Lower lobe of right lung (tissue), 2 donors: ENCODE measurements at regions not wholly inside any gene's neighbourhood (a gene's known extent, or its start where the extent isn't known, plus 50 kb on each side); places are given as distances from the start of the nearest gene placed in this dataset.

Experiments
- ATAC-seq, 2 donors: fragments of 200-7000 bp; cut with Tn5 transposase; one replicate each; pipeline ENCODE4 v1.9.1; 2020 to 2022; ENCODE audit warnings: mild to moderate bottlenecking in 2 of 2, moderate library complexity in 2 of 2
- DNase-seq: peaks from one replicate; pipeline ENCODE4 v3.0.0-alpha.2; 2020
- H3K27ac ChIP-seq: fragments of 200-600 bp; one replicate; pipeline ENCODE4 v1.8.0; 2022
- H3K27me3 ChIP-seq: fragments of 200-600 bp; one replicate; pipeline ENCODE4 v1.8.0; 2022; ENCODE audit warnings: low read depth
- H3K36me3 ChIP-seq: fragments of 200-600 bp; one replicate; pipeline ENCODE4 v1.8.0; 2022; ENCODE audit warnings: mild to moderate bottlenecking
- H3K4me1 ChIP-seq: fragments of 200-600 bp; one replicate; pipeline ENCODE4 v1.8.0; 2022
- H3K4me3 ChIP-seq: fragments of 200-600 bp; one replicate; pipeline ENCODE4 v1.8.0; 2022; ENCODE audit warnings: mild to moderate bottlenecking
- H3K9me3 ChIP-seq: fragments of 200-600 bp; one replicate; pipeline ENCODE4 v1.8.0; 2022
- CTCF ChIP-seq: fragments of 200-600 bp; IDR thresholded peaks from one replicate; pipeline ENCODE4 v1.8.0; 2022; ENCODE audit warnings: antibody characterized with exemption, mild to moderate bottlenecking
- intact Hi-C: fragments of 100-400 bp; cut with DNase I; formaldehyde crosslinking; loops from one replicate; pipeline ENCODE4 v1.11.0; 2022
- donor health status: DM: no; HTN: yes; CAD: no; lungs with severe emphysema.

- H3K27me3 ChIP-seq, result no peaks in the 10 kb centered on the region
- H3K4me3 ChIP-seq, result no peak overlapping the region
- peaks cover 20% of the 10 kb centered on the region for H3K9me3 ChIP-seq
- H3K4me1 ChIP-seq, result no peaks in the 10 kb centered on the region
- DNase-seq (no peak), ATAC-seq (no peak)
- intact Hi-C loops, result no loop called here
- H3K36me3 ChIP-seq, result no peaks in the 10 kb centered on the region
- no peak for TF ChIP-seq CTCF
- H3K27ac ChIP-seq, result no peak overlapping the region
Measured at GRCh38 chr10:104574427-104574826, 66.7 kb upstream of the SORCS3 start.

DNA sequence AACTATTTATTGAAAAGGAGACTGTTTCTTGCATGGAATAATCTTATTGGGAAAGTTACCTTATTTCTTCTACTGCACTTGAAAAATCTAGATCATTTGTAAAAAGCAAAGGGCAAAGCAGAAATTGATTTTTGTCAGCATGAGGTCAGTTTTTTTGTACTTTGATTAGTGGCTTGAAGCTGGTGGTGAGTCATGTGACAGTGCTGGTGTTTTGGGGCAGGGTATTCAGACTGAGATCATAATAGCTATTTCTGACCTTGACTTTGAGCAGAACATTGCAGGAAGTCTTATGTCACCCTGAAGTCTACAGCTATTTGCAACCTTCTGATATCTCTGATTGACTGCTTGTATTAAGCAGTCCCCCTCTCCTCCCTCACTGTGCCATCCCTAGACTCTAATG, 66.3 kb upstream of the SORCS3 start:
- ATAC-seq, result no peak
- intact Hi-C loops, result no loop called here

GRCh38 chr10:104576611-104577010, 64.5 kb upstream of the SORCS3 start:
- ATAC-seq (no peak), DNase-seq (no peak)
- intact Hi-C loops, result no loop called here
- Histone ChIP-seq H3K36me3 (no peaks in the 10 kb centered on the region), H3K27ac (no peak overlapping the region), H3K27me3 (peaks cover 3% of the 10 kb centered on the region), H3K4me3 (no peak overlapping the region), H3K4me1 (no peaks in the 10 kb centered on the region), H3K9me3 (no peaks in the 10 kb centered on the region)
- TF ChIP-seq CTCF, result no peak

More for the DNA sequence above, 66.3 kb upstream of the SORCS3 start:
- Histone ChIP-seq H3K9me3 (peaks cover 16% of the 10 kb centered on the region), H3K27ac (no peak overlapping the region), H3K4me3 (no peak overlapping the region), H3K4me1 (no peaks in the 10 kb centered on the region), H3K27me3 (no peaks in the 10 kb centered on the region), H3K36me3 (no peaks in the 10 kb centered on the region)
- TF ChIP-seq CTCF, result no peak
- DNase-seq, result no peak

DNA sequence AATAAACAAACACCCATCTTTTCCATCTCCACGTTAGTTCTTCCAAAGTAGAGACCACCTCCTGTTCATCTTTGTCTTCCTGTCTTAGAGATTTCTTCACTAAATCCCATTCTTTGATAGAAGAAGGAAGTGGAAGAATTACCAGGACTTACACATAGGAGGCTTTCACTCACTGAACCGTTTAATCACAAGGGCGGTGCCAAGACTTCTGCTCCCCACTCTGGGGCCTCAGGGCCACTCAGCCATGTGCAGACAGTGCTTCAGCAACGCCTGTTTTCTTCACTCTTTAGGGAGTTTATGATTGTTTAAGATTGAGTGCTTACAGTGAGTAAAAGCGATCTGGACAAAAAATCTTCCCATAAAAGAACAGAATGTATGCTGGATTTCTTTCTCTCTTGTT, 63.9 kb upstream of the SORCS3 start:
- H3K27ac ChIP-seq, result no peak overlapping the region
- ATAC-seq (no peak), DNase-seq (no peak)
- H3K27me3 ChIP-seq, result peaks cover 6% of the 10 kb centered on the region
- intact Hi-C loops, result no loop called here
- no peak overlapping the region for H3K4me3 ChIP-seq
- no peaks in the 10 kb centered on the region for H3K4me1 ChIP-seq
- no peaks in the 10 kb centered on the region for H3K36me3 ChIP-seq
- no peaks in the 10 kb centered on the region for H3K9me3 ChIP-seq
- no peak for TF ChIP-seq CTCF

GRCh38 chr10:104577861-104578521, 63.1 kb upstream of the SORCS3 start:
- no peaks in the 10 kb centered on the region for H3K4me1 ChIP-seq
- no peak overlapping the region for H3K27ac ChIP-seq
- no peaks in the 10 kb centered on the region for H3K36me3 ChIP-seq
- no peak overlapping the region for H3K4me3 ChIP-seq
- ATAC-seq, result no peak
- H3K9me3 ChIP-seq, result no peaks in the 10 kb centered on the region
- TF ChIP-seq CTCF, result no peak
- DNase-seq, result no peak
- intact Hi-C loops, result no loop called here
- peaks cover 6% of the 10 kb centered on the region for H3K27me3 ChIP-seq
